ENCODE measurements at regions not wholly inside any gene's neighbourhood (a gene's known extent, or its start where the extent isn't known, plus 50 kb on each side); places are given as distances from the start of the nearest gene placed in this dataset.

DNA sequence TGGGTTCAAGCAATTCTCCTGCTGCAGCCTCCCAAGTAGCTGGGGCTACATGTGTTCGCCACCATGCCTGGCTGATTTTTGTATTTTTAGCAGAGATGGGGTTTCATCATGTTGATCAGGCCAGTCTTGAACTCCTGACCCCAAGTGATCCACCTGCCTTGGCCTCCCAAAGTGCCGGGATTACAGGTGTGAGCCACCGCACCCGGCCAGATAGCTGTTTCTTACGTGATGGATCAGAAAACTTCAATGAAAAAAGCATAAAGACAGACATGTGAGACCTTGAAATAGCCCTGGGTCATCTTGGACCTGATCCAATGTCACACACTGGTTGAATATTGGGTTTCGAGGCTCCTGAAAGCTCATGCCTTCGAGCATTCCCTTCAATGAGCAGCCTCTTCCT lies 66.7 kb upstream of the RTN4 start:
- intact Hi-C loops (cut with DNase I; ENCODE audit: low total_unique reads) = no loop called here
- H3K4me1 ChIP-seq = peaks cover 8 to 68% (median 35%) of the 10 kb centered on the region in 4 donors
- no peak for DNase-seq
- H3K27ac ChIP-seq = no peak overlapping the region
- no peaks in the 10 kb centered on the region for H3K27me3 ChIP-seq
- no peaks in the 10 kb centered on the region for H3K9me3 ChIP-seq
- no peaks in the 10 kb centered on the region for H3K36me3 ChIP-seq
- 81 to 95% (median 89%) methylated on average over 7 of the region's 7 CpGs for WGBS, 5 donors
- no peak overlapping the region for H3K4me3 ChIP-seq
- TF ChIP-seq POLR2A (IDR thresholded peaks at IDR 0.05) = no peak
- TF ChIP-seq POLR2AphosphoS5 (IDR thresholded peaks at IDR 0.05) = no peak
- no peak for TF ChIP-seq EP300 (IDR thresholded peaks at IDR 0.05)
- TF ChIP-seq CTCF (IDR thresholded peaks at IDR 0.05) = no peak

DNA sequence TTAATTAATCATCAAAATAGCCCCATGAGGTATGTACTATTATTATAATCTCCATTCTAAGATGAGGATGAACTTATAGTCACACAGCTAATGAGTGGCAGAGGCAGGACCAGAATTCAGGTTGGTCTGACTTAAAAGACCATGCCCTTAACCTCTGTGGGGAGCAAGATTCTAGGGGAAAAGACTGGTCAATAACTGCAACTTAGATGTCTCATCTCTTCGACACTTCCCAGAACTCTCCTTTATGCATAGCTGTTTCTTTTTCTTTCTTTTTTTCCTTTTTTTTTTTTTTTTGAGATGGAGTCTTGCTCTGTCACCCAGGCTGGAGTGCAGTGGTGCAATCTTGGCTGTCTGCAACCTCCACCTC lies 66.3 kb upstream of the RTN4 start:
- no peak for TF ChIP-seq CTCF (IDR thresholded peaks at IDR 0.05)
- Histone ChIP-seq H3K27me3 (no peaks in the 10 kb centered on the region), H3K27ac (no peak overlapping the region), H3K9me3 (no peaks in the 10 kb centered on the region), H3K4me3 (no peak overlapping the region), H3K4me1 (peaks cover 12 to 68% (median 39%) of the 10 kb centered on the region in 4 donors), H3K36me3 (no peaks in the 10 kb centered on the region)
- WGBS, 5 donors = 93 to 100% (median 97%) methylated on average over 1 of the region's 1 CpG
- no peak for DNase-seq
- intact Hi-C loops (cut with DNase I; ENCODE audit: low total_unique reads) = no loop called here

DNA sequence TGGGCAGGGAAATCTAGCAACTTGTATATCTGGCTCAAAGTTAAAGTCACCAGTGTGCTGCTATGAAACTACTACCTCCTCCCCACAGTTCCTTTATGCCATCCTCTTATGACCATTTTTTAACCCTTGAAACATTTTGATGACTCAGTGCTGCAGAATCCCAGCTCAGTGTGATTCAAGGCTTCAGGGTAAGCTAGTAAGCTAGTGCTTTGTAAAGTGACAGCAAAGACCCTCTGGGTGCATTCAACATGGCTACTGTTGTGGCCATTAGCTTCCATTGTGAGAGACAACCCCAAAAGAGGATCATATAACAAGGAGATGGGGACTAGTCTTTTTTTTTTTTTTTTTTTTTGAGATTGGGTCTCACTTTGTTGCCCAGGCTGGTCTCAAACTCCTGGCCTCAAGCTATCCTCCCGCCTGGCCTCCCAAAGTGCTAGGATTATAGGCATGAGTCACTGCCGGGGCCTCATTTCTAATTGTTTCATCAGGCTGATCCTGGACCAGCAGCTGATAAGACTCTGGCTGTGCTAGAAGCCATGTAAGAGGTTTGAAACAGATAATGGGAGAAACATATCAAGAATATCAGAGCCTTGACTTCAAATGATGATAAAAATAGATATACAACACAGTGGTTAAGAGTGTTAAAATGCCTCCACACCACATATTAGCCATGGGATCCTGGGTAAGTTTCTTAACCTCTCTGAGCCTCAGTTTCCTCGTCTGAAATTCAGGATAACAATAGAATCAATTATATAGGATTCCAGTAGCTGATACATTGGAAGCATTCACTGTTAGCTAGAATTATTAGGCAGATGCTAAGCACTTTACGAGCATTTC lies 65.7 kb upstream of the RTN4 start:
- intact Hi-C loops (cut with DNase I; ENCODE audit: low total_unique reads) = no loop called here
- 62 to 84% (median 78%) methylated on average over 4 of the region's 4 CpGs for WGBS, 5 donors

GRCh38 chr2:55114597-55114996 lies 64.3 kb upstream of the RTN4 start:
- no peak for DNase-seq
- TF ChIP-seq POLR2AphosphoS5 (IDR thresholded peaks at IDR 0.05) (no peak), POLR2A (IDR thresholded peaks at IDR 0.05) (no peak), CTCF (IDR thresholded peaks at IDR 0.05) (no peak), EP300 (IDR thresholded peaks at IDR 0.05) (no peak)
- H3K27me3 ChIP-seq = no peaks in the 10 kb centered on the region
- peaks cover 13 to 71% (median 41%) of the 10 kb centered on the region in 4 donors for H3K4me1 ChIP-seq
- no peaks in the 10 kb centered on the region for H3K36me3 ChIP-seq
- H3K9me3 ChIP-seq = no peaks in the 10 kb centered on the region
- no peak overlapping the region for H3K27ac ChIP-seq
- WGBS, 5 donors = 84 to 96% (median 95%) methylated on average over 5 of the region's 5 CpGs
- intact Hi-C loops (cut with DNase I; ENCODE audit: low total_unique reads) = no loop called here
- no peak overlapping the region for H3K4me3 ChIP-seq

More for the DNA sequence above, 65.7 kb upstream of the RTN4 start:
- Histone ChIP-seq H3K36me3 (no peaks in the 10 kb centered on the region), H3K4me1 (peaks cover 12 to 72% (median 41%) of the 10 kb centered on the region in 4 donors), H3K27ac (no peak overlapping the region), H3K9me3 (no peaks in the 10 kb centered on the region), H3K27me3 (no peaks in the 10 kb centered on the region), H3K4me3 (no peak overlapping the region)
- DNase-seq = no peak
- no peak for TF ChIP-seq POLR2A (IDR thresholded peaks at IDR 0.05)
- TF ChIP-seq EP300 (IDR thresholded peaks at IDR 0.05) = no peak
- TF ChIP-seq POLR2AphosphoS5 (IDR thresholded peaks at IDR 0.05) = no peak
- TF ChIP-seq CTCF (IDR thresholded peaks at IDR 0.05) = no peak
